GM18520 (cell line): ENCODE measurements at regions not wholly inside any gene's neighbourhood (a gene's known extent, or its start where the extent isn't known, plus 50 kb on each side); places are given as distances from the start of the nearest gene placed in this dataset.

Experiments
- ATAC-seq: cut with Tn5 transposase; IDR thresholded peaks from one replicate; pipeline ENCODE4 v1.9.1; 2021; ENCODE audit not compliant: unreplicated experiment

DNA sequence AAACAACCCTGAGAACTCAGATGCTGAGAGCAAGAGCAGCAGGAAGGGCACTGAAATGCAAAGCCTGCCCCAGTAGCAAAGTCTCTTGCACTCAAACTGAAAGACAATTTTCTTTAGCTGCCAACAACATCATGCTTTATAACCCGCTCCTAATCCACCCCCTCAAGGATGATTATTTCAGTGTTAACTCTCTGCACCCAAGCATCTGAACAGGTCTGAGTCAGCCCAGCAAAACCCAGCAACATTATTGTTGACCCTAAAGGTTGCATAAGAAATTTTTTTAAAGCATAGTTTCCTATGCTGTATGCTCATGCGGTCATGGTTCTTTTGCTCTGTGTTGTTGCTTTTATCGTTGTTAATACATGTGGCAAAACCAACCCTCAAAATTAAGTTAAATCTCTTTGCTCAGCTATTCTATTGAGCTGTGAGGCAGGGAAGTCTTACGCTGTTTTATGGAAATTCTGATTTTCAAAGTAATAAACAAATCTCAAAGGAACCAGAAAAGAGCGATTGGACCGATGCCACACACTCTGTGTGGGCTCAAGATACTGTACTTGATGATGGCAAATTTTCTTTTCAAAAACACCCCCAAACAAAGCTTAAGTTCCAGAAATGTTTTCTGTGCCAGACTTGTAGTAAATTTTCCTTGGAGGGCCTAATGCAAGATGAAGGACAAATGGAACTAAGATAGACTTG lies 440.6 kb upstream of the MPDZ start:
- no peak for ATAC-seq

DNA sequence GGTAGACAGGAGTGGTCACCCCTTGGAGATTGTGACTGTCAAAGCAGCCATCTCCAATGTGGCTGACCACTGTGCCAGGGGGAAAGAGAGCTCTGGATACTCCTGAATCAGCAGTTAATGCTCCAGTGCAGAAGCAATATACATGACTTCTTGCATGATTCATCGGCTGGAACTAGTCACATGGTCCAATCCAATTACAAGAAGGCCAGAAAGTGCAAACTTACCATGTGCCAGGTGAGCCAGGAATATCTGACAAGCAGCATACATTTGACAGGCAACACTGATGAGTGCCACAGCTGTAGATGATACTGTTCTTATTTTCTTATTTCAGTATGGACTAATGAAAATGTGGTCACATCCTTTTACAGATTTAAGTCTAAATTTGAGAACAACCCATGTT lies 440.0 kb upstream of the MPDZ start:
- no peak for ATAC-seq

DNA sequence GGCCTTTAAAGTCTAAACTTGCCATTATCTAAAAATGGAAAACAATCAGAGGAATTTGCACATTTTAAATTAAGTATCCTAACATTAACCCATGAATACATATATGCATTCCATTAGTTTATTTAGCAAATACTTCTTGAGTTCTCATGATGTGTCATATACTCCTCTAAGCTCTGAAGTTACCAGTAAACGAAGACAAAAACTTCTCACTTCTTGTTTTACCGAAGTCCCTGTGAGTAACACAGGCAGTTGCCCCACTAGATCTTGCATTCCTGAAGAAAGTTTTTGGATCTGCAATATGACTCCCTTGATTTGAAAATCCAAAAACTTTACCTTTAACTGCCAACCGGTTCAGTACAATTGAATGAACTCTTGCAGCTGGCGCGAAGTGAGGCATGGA lies 439.0 kb upstream of the MPDZ start:
- no peak for ATAC-seq

- ATAC-seq = no peak
Measured at GRCh38 chr9:13718086-13718485, 438.6 kb upstream of the MPDZ start.

GRCh38 chr9:13717322-13718054 lies 438.0 kb upstream of the MPDZ start:
- ATAC-seq = no peak

DNA sequence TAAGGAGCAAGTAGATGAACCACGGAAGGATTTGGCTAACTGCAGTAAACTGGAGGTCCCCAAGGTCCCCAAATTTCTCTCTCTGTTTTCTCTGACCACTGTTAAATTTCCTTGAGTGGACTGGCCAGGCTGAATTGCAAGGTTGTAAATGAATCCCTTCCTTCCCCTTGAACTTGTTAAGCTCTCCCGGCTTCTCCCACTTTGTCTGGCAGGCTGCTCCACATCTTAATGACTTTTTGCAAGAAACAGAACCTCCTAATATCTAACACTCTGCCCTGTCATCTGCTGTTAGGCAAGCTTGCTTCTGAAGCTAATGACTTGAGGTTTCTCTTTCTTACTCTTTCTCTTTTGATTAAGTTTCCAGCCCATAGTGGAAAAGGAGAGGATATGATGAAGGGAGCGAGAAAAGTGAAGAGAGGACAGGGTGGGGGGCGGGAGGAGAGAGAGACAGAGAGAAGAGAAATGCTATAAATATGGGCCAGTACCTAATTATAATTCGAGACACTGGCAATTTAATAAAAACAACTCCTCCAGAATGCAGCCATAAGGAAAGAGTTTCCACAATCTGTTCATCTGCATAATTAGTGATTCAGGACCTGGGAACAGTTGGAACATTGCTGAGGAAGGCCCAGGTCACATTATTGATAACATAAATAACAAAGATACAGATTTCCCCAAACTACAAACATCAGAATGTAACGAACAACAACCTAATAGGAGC lies 437.3 kb upstream of the MPDZ start:
- ATAC-seq = no peak

DNA sequence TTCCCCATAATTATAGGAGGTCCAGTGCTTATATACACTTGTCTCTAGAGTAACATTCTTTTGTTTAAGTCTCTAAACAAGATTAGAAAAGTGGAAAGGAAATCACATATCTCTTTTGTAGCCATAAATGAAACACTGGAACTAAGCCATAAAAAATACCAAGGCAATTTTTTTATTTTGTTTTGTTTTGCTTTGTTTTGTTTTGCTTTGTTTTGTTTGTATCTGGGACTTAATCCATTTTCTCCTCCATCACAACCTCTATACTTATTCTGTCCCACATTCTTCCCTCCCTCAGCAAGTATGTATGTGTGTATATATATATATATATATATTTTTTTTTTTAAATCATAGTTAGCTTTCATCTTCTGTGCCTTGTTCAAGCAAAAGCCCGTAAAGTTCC lies 436.6 kb upstream of the MPDZ start:
- no peak for ATAC-seq

- ATAC-seq = no peak
Measured at GRCh38 chr9:13715430-13715829, 435.9 kb upstream of the MPDZ start.

DNA sequence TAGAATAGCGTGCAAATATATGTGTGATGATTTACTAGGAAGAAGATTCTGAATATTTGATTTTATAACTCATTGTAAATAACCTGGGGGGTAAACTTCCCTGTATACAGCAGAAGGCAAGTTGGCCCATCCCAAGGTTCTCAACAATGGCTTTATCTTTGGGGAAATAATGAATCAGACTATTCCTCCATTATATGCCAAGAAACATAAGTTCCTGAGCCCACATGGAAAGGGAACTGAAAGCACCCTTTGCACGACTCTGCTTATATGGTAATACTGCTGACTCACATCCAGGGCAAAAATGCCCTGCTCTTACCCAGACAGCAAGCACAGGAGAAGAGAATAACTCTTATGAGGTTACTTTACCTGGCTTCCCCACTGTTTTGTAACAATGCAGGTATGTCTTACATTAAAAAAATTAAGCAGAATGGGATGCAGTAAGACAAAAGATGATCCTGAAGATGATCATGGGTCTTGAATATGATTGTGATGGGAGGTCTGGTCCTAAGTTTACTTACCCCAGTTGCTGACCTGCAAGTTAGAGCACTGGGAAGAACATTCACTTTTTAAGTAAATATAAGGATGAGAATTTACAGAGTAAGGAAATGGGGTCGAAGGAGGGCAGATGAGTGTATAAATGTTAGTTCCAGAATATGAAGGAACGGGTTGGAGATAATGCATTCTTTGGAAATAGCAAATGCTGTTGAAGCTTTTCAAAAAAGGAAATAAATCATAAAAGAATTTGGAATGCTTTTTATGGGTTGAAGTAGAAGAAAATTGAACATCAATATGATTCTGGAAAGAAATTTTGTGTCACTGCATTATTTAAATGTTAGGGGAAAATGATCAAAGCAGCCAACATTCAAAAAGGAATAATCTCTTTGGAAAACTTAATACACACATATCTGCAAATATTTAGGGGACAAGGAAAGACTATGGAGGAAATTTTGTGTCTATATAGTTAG lies 428.4 kb upstream of the MPDZ start:
- ATAC-seq = no peak

DNA sequence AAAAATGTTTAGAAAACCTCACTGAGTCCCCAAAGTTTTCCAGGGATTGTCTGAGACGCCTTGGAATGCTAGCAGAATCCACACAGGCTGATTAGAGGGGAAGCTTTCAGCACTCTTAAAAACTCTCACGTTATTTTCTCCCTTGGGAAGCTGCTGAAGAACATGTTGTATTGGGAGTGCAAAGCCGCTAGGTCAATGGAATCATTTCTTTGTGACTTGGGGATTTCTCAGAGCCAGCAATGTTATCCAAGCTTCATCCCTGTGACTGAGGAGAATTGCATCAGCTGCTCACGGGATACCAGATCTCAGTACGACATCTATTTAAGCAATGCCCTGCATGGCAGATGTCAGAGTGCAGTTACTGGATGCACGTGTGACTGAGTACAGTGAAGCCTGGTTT lies 426.4 kb upstream of the MPDZ start:
- ATAC-seq = no peak

GRCh38 chr9:13705373-13705772 lies 425.9 kb upstream of the MPDZ start:
- ATAC-seq = no peak

DNA sequence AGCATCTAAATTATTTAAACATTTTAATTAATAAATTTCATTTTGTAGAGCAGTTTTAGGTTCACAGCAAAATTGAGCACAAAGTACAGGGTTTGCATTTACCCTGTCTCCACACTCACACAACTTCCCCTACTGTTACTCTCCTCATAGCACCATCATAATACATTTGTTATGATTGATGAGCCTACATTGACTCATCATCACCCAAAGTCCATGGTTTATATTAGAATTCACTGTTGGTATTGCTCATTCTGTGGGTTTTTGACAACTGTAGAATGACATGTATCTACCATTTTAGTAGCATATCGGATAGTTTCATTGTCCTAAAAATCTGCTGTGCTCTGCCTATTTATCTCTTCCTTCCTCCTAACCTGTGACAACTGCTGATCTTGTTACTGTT lies 411.1 kb upstream of the MPDZ start:
- no peak for ATAC-seq

GRCh38 chr9:13689925-13690324 lies 410.4 kb upstream of the MPDZ start:
- ATAC-seq = no peak

GRCh38 chr9:13688990-13689600 lies 409.6 kb upstream of the MPDZ start:
- ATAC-seq = no peak

DNA sequence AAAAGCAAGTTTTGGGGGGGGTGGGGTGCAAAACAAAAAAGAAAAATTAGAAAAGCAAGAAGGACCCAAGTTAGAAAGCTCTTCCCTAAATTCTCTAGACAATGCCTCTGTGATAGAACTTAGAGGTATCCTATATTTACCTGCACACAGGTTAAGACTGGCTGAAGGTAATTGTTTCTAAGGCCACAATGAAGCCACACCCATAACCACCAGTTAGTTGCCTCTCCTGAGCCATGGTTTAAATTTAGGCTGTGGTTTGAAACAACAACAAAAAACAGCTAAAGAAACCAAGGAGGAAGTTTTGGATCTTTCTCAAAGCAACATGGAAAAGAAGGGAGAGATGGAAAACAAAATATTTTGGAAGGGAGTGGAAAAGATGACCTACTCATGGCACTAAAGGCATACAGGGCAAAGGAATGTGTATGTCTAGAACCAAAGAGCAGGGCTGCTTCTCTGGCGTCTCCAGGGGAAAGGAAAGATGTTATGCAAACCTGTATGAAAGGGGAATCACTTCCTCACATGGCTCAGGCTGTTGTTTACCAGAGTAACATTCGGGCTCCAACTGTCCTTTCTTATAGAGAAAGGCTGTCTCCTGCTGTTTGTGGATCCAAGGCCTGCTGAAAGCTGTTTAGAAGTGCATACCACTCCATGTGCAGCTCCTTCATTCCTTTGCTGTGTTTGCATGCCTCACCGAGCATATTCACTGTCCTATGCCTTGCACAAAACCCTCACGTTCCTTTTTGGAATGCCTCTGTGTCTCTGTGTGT lies 408.9 kb upstream of the MPDZ start:
- no peak for ATAC-seq

DNA sequence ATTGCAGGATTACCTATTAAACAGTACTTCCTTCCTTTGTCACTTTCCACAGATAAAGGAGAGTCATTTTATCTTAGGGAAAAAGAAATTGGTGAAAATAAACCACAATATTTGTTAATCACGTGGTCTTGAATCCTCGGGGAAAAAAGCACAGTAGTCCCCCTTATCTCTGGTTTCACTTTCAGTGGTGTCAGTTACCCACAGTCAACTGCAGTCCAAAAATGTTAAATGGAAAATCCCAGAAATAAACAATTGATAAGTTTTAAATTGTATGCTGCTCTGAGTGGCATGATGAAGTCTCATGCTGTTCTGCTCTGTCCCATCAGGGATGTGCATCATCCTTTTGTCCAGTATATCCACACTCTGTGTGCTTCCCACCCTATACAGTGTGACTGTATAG lies 405.2 kb upstream of the MPDZ start:
- no peak for ATAC-seq

DNA sequence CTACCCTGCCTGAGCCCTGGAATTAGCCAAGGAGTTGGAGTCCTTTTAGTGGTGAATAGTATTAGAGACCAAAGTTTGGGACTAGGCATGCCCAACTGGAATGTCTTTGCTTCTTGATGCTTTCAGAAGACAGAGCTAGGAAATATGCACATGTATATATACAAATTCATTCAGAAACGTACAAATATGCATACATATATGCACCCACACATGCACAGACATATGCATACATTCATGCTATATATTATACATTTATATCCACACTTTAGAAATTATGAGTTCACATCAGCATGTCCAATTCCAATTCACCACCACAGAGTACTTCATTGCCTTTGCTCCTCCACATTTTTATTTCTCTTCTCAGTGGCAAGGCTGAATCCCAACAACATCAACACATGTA lies 398.3 kb upstream of the MPDZ start:
- no peak for ATAC-seq

DNA sequence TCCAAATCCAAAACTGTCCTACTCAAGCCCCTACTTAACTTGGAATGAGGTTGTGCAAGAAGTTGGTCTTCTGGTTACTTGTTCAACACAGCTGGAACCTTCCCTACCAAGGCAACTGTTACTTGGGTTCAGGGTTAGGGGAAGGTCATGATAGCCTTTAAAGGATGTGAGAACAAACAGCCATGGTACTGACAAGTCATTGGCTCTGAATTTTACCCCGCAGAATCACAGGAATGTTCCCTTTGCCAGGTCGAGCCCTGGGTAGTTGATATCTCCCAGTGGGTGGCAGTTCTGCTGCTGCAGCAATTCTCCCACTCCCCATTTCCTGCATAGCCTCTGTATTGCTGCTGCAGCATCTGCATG lies 396.1 kb upstream of the MPDZ start:
- no peak for ATAC-seq

GRCh38 chr9:13674926-13675637 lies 395.6 kb upstream of the MPDZ start:
- ATAC-seq = no peak
